ENCODE measurements at regions not wholly inside any gene's neighbourhood (a gene's known extent, or its start where the extent isn't known, plus 50 kb on each side); places are given as distances from the start of the nearest gene placed in this dataset.
A peak's percentile ranks its signal among the peaks of the same experiment; 100 is the strongest.

- no peak for DNase-seq (ENCODE audit: extremely low read depth, low read depth, low spot score)
These were observed 286.5 kb downstream of the ICOS start for GRCh38 chr2:204223046-204223445.

- DNase-seq (ENCODE audit: extremely low read depth, low read depth, low spot score) = no peak
These were observed 287.0 kb downstream of the ICOS start for GRCh38 chr2:204223544-204223943.

DNA sequence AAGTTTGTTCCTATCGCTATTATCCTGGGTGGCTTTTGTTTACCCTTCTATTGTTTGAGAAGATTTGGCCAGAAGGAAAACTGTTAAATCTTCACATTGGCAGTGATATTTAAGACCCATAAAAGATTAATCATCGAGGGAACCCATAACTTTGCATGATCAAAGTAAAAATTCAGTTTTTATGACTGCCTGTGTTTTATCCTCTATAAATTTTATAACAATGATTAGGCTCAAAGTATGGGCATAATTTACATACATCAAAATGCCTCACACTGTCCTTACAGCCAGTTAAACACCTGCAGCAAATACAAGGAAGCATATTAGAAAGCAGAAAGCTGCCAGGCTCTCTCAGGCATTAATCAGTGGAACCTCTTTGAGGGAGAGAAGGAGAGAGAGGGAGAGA, 289.1 kb downstream of the ICOS start:
- no peak for DNase-seq (ENCODE audit: extremely low read depth, low read depth, low spot score)

GRCh38 chr2:204226305-204226880, 289.8 kb downstream of the ICOS start:
- no peak for DNase-seq (ENCODE audit: extremely low read depth, low read depth, low spot score)

DNA sequence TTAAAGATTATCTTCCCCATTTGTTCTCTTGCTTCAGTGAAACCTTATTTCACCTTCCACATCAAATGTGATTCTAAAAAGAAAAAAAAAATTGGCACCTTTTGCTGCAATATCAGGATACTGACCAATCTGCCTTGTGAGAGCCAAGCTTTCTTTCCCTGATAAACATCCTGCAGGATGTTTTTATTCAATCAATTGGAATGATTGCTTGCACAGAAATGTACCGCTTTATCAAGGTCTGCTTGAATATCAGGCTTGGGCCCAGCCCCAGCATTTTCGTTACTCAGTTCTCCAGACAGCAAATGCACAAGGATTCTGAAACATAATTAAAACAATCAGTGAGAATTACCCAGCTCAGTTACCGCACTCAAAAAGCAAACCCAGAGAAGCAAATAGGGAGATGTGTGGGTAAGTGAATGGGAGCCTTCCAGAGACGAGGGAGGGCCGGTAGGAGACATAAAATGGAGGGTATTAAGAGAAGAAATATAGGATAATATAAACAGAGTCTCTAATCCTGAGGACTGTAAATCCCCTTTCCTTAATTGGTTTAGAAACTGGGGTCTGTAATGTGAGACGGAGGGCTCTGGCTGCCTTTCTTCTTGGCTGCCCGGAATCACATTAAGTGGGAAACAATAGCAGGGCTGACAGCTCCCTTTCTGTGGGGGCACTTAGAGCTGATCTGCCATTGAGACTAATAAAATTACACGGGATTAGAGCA, 291.8 kb downstream of the ICOS start:
- no peak for DNase-seq (ENCODE audit: extremely low read depth, low read depth, low spot score)

GRCh38 chr2:204234248-204234647, 297.7 kb downstream of the ICOS start:
- DNase-seq (ENCODE audit: extremely low read depth, low read depth, low spot score) = no peak

DNA sequence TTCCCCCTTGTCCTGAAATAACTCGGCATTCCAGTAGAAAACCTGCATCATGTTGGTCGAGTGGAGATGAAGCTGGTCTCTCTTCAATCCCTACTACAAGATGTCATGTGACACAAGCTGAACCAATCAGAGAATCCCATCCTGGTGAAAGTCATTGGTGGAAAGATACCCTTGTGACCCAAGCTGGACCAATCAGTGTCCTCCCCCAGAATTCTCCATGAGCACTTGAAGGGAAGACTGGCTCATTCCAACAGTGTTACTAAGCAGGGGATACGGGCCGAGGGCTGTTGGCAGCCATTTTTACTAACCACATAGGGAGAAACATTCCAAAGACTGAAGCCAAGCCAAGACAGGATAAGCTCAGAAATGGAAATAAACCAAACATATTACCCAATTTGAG, 298.3 kb downstream of the ICOS start:
- DNase-seq (ENCODE audit: extremely low read depth, low read depth, low spot score) = no peak

DNA sequence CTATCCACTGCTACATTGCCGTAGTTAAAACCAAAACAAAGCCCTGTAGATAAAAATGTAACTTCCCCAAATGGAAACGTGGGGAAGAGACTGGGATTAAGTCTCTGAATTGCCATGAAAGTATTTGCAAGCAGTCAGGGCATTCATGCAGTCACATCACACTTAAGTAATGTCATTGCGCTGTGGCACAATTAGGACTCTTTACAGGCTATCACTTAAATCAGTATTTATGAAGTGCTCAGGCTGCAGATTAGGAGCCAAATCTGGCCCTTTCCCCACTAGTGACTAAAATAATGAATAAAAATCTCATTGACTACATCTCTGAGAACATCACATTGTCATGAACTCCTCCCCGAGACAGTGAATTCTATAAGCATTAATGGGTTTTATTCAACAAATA, 300.9 kb downstream of the ICOS start:
- no peak for DNase-seq (ENCODE audit: extremely low read depth, low read depth, low spot score)

DNA sequence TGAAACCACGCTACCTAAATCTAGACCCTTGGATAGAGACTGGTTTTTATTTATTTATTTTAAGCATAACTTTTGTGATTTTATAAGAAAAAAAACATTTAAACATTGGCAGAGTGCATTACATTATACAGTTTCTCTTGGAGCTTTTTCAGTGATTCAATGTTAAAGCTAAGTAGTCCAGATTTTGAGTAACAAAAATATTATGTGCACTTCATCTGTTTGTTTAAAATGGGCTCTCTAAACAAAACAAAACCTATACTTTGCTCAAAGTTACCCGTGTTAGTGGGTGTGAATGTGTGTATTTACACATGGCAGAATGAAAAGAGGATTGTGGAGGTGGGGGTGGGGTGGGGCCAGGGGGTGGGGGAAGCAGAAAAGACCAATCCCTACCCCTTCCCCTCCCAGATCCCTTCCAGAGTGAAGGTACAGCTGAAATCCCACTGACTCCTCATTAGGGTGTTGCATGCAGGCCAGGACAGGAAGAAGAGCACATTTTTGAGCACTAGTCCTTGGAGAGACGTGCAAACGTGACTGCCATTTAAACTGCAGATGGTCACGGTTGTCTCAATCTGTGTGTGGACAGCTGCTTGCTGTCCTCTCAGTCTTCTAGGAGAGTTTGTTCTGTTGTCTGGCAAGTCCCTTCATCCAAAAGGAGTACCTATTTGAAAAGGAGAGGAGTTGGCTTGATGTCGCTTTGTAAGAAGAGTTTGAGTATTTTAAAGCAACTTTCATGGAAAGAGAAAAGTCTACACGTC, 303.0 kb downstream of the ICOS start:
- no peak for DNase-seq (ENCODE audit: extremely low read depth, low read depth, low spot score)

DNA sequence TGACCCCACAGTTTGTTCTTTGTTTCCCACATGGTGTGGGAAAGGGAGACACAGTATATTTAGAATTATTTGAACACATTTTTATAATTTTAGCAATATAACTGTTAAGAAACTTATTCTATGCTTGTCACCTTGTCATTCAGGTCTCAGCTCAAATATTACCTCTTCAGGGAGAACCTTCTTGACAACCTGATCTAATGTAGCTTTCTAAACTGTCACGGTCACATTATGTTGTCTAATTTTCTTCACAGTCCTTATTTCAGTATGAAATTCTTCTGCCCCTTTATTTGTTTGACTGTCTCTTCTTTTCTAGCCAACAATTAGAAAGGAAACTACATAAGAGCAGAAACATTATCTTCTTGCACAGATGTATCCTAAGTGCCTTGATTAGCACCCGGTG, 304.3 kb upstream of the PARD3B start:
- no peak for DNase-seq (ENCODE audit: extremely low read depth, low read depth, low spot score)

DNA sequence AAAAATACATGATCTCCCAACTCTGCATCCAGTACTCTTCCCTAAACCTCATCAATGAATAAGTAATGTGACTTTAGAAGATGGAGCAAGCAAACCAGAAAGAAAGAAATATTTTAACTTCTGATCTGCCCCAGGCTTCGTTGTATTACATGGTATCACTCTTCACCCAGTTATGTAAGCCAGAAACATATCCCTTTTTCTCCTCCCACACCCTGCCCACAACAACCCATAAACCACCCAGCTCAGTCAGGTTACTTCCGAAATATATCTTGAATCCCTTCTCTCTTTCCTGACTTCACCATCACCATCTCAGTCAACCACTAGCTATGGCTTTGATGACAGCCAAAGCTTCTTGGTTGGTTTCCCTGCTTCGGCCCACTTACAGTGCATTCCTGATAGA, 295.8 kb upstream of the PARD3B start:
- DNase-seq (ENCODE audit: extremely low read depth, low read depth, low spot score) = no peak

DNA sequence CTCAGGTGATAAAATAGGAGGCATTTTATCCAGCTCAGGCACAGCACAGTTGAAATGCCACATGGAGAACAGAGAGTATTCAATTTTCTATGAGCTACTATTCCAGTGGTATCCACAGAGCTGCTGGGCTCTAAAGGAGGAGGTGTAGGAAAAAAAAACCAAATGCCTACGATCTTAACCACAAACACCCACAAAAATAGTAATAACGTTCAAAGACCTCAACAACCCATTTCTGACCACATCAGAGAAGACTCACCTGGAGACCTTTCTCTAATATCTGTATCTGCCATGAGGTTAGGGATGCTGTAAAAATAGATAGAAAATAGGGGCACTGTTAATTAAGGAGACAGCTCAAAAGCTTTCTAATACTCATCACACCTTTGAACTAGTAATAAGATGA, 294.6 kb upstream of the PARD3B start:
- no peak for DNase-seq (ENCODE audit: extremely low read depth, low read depth, low spot score)

GRCh38 chr2:204251158-204251997, 293.9 kb upstream of the PARD3B start:
- DNase-seq (ENCODE audit: extremely low read depth, low read depth, low spot score) = no peak

GRCh38 chr2:204251998-204252376, 293.3 kb upstream of the PARD3B start:
- DNase-seq (ENCODE audit: extremely low read depth, low read depth, low spot score) = no peak

DNA sequence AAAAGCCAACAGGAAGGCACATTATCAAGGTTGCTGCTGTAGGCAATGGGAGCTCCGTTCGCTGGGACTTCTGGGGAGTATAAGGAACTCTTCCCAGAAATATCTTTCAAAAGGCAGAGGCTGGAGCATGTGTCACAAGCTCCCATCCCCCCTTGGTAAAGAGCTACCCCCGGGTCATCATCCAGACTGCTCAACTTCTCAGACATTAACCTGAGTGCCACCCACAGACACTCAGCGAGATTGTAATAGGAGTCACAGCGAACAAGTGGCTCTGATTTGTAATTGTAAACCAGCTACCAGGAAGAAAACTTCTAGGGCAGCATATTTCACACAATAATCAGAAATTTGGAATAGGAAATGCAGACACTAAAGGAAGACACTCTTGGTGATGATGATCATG, 290.2 kb upstream of the PARD3B start:
- no peak for DNase-seq (ENCODE audit: extremely low read depth, low read depth, low spot score)

DNA sequence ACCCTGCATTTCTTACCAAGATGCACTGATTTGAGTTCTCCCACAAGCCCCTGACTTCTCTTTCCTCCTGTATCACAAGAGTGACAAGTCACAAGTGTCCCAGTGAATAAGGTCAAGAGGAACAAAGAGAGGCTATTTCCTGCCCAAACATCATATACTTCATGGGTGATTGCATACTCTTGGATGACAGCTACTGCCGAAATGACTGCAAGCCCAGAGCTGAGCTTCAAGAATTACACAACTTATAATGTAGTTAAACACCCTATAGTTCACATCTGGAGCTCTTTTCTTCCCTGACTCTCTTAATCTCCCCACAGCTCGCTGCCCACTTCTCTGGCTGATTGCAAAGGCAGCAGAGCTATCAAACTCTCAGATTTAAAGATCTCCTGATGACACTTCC, 289.7 kb upstream of the PARD3B start:
- DNase-seq (ENCODE audit: extremely low read depth, low read depth, low spot score) = no peak

DNA sequence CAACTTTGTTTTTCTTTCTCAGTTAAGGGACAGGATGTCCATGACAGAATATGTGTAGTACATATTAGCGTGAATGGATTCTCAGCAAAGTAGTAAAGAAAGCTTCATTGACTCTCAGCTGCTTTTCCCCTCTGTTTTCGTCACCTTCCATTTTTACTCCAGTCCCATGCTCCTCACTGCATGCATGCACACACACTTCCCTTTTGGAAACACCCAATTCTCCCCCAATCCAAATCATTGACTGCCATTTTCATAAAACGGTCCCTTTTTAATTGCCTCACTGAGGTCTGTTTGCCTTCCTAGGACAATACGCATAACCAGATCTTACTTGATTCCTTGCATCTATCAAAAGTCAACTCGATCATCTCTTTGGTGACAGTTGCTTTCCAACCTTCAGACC, 287.5 kb upstream of the PARD3B start:
- no peak for DNase-seq (ENCODE audit: extremely low read depth, low read depth, low spot score)

DNA sequence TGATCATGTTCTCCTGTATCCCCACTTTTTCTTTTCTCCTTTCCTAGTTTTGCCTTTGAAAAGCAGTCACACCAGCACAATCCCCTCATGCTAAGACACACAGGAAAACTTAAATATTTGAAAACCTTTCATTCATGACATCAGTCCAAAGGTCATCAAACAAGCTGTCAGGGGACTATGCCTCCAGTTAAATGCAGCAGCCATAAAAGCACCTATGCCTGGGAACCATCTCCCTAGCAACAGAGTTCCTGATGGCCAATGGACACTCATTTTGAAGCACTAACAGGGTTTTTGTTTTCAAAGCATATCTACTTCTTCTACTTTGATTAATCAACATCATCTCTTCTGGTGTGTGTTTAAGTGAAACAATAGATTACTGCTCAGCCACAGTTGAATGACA, 286.4 kb upstream of the PARD3B start:
- DNase-seq (ENCODE audit: extremely low read depth, low read depth, low spot score) = no peak

DNA sequence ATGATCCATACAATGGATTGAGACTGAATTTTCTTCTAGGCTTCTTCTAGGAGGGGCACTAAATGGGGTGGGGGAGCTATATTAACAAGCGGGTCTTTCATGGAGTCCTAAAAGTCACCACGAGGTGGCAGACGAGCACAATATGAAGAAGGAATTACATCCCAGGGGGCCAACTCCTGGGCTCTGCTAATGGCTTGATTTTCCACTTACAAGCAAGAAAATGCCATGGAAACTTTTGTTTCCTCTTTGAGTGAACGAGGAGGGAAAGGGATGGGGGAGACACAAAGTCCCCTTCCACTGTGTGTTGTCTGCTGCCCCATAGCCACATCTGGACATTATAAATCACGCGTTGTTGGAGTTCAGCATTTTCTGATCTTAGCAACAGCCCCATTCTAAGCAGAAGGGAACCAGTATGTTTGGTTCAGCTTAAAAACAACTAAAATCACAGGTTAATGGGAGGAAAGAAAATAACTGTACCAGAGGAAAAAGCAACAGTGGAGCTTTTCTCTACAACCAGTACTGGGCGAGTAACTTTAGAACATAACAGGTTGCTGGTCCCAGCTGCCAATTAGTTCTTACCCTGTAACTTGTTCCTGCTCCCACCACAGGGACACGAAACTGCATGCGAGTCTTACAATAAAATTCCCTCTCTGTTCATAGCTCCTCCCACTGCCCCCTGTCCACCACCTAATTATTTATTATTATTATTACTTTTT, 285.0 kb upstream of the PARD3B start:
- DNase-seq (ENCODE audit: extremely low read depth, low read depth, low spot score) = peak; percentile 80

DNA sequence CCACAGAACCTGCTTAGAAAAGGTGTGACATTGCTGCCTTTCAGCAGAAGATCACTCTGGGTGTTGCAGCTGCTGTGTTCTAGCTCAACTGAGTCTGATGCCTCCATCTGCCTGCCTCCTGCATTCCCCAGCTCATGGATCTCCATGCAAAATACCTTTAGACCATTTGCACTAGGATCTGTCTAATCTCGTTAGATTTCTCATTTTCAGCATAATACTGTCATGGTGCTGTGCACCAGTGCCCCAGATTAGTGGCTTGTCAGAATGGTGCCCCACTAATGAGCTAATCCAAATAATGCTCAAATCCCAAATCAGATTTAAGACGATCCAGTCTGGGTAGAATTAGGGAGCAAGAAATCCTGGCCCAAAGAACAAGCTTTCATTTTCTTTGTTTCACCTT, 284.4 kb upstream of the PARD3B start:
- DNase-seq (ENCODE audit: extremely low read depth, low read depth, low spot score) = no peak

- DNase-seq (ENCODE audit: extremely low read depth, low read depth, low spot score) = no peak
These were observed 283.4 kb upstream of the PARD3B start for GRCh38 chr2:204261846-204262245.
